GM23338 (cell line): ENCODE measurements at regions not wholly inside any gene's neighbourhood (a gene's known extent, or its start where the extent isn't known, plus 50 kb on each side); places are given as distances from the start of the nearest gene placed in this dataset.

ENCODE experiments used
- ATAC-seq: fragments of 200-7000 bp; cut with Tn5 transposase; 3 replicates; pipeline ENCODE4 v1.9.1; 2020
- DNase-seq: peaks from one replicate; pipeline ENCODE4 v3.0.0-alpha.2; 2015; ENCODE audit warnings: low spot score
- H2AFZ ChIP-seq: fragments of 200-600 bp; sonication (generic); 2 replicates; pipeline ENCODE4 v1.8.0; 2016; ENCODE audit warnings: antibody characterized with exemption, mild to moderate bottlenecking, moderate library complexity
- H3F3A ChIP-seq: fragments of 200-600 bp; sonication (generic); replicated peaks from 2 replicates; pipeline ENCODE4 v1.8.0; 2017; ENCODE audit warnings: antibody characterized with exemption, mixed run types, low read depth
- H3K27ac ChIP-seq: fragments of 200-600 bp; sonication (generic); 2 replicates; pipeline ENCODE4 v1.6.1; 2016; ENCODE audit warnings: low read depth
- H3K27me3 ChIP-seq: fragments of 200-600 bp; sonication (generic); 2 replicates; pipeline ENCODE4 v1.8.0; 2016; ENCODE audit warnings: mild to moderate bottlenecking, mixed run types, moderate library complexity; ENCODE audit not compliant: insufficient read depth
- H3K36me3 ChIP-seq: fragments of 200-600 bp; sonication (generic); 2 replicates; pipeline ENCODE4 v1.8.0; 2016; ENCODE audit warnings: mild to moderate bottlenecking; ENCODE audit not compliant: insufficient read depth
- H3K4me1 ChIP-seq: fragments of 200-600 bp; sonication (generic); 2 replicates; pipeline ENCODE4 v1.8.0; 2016; ENCODE audit warnings: mild to moderate bottlenecking, moderate library complexity; ENCODE audit not compliant: insufficient read depth
- H3K4me2 ChIP-seq: fragments of 200-600 bp; sonication (generic); 2 replicates; pipeline ENCODE4 v1.7.1; 2017; ENCODE audit warnings: mixed run types
- H3K4me3 ChIP-seq: fragments of 200-600 bp; sonication (generic); 2 replicates; pipeline ENCODE4 v1.6.1; 2016; ENCODE audit warnings: mixed run types
- H3K79me2 ChIP-seq: fragments of 200-600 bp; sonication (generic); replicated peaks from 2 replicates; pipeline ENCODE4 v1.8.0; 2017; ENCODE audit warnings: mild to moderate bottlenecking; ENCODE audit not compliant: insufficient read depth
- H3K9me2 ChIP-seq: fragments of 200-600 bp; sonication (generic); 2 replicates; pipeline ENCODE4 v1.8.0; 2017; ENCODE audit not compliant: insufficient read depth
- H4K20me1 ChIP-seq: fragments of 200-600 bp; sonication (generic); replicated peaks from 2 replicates; pipeline ENCODE4 v1.8.0; 2017; ENCODE audit warnings: mild to moderate bottlenecking; ENCODE audit not compliant: insufficient read depth
- H3K27ac Mint-ChIP-seq: 2 replicates; pipeline ENCODE4 v1.8.0; 2020; ENCODE audit warnings: inconsistent platforms, mild to moderate bottlenecking, moderate library complexity, mixed read lengths
- H3K27me3 Mint-ChIP-seq: 3 replicates; pipeline ENCODE4 v1.8.0; 2022; ENCODE audit warnings: low read depth, mild to moderate bottlenecking, moderate library complexity, mixed read lengths, inconsistent platforms; ENCODE audit not compliant: insufficient read depth, poor library complexity
- H3K36me3 Mint-ChIP-seq: 3 replicates; pipeline ENCODE4 v1.8.0; 2021; ENCODE audit warnings: low read depth, mild to moderate bottlenecking, inconsistent platforms, moderate library complexity, mixed read lengths
- H3K4me1 Mint-ChIP-seq: 3 replicates; pipeline ENCODE4 v1.8.0; 2020; ENCODE audit warnings: mild to moderate bottlenecking, inconsistent platforms, mixed read lengths
- H3K4me3 Mint-ChIP-seq: 3 replicates; pipeline ENCODE4 v1.8.0; 2021; ENCODE audit warnings: moderate library complexity, mild to moderate bottlenecking, inconsistent platforms, mixed read lengths
- H3K9me3 Mint-ChIP-seq: 3 replicates; pipeline ENCODE4 v1.8.0; 2020; ENCODE audit warnings: moderate library complexity, mild to moderate bottlenecking, inconsistent platforms, mixed read lengths
- CREB1 ChIP-seq: fragments of 250-450 bp; sonication (Bioruptor Pico); IDR thresholded peaks from 2 replicates; pipeline ENCODE4 v1.5.0; 2020; ENCODE audit warnings: low read depth, mild to moderate bottlenecking, moderate library complexity
- EZH2phosphoT487 ChIP-seq: fragments of 200-600 bp; sonication (generic); IDR thresholded peaks from one replicate; pipeline ENCODE4 v1.8.1; 2018; ENCODE audit warnings: antibody characterized with exemption; ENCODE audit not compliant: unreplicated experiment
- JUNB ChIP-seq: IDR thresholded peaks from one replicate; pipeline ENCODE4 v1.6.1; 2016; ENCODE audit warnings: antibody characterized with exemption; ENCODE audit not compliant: unreplicated experiment
- POLR2AphosphoS5 ChIP-seq: IDR thresholded peaks from 2 replicates; pipeline ENCODE4 v1.6.1; 2016; ENCODE audit warnings: antibody characterized with exemption, low read depth
- STAT1 ChIP-seq: IDR thresholded peaks from one replicate; pipeline ENCODE4 v1.6.1; 2016; ENCODE audit warnings: antibody characterized with exemption; ENCODE audit not compliant: unreplicated experiment
- ZNF114 ChIP-seq: fragments of 250-450 bp; sonication (Bioruptor Pico); IDR thresholded peaks from 2 replicates; pipeline ENCODE4 v1.5.0; 2020; ENCODE audit warnings: mild to moderate bottlenecking, moderate library complexity
- TF ChIP-seq, protein P1 (sequence below): IDR thresholded peaks from one replicate; pipeline ENCODE4 v1.6.1; 2018; ENCODE audit warnings: antibody characterized with exemption; ENCODE audit not compliant: unreplicated experiment
- TF ChIP-seq, protein P2 (sequence below), 2 experiments: fragments of 200-600 bp in 1 of 2; sonication (generic) in 1 of 2; conservative IDR thresholded peaks; 2 replicates each; pipeline versions ENCODE4 v1.5.1 to v1.6.1; 2016 to 2017; ENCODE audit warnings: antibody characterized with exemption in 2 of 2, low read depth in 2 of 2, mild to moderate bottlenecking in 2 of 2, moderate library complexity in 1 of 2
- TF ChIP-seq, protein P3 (sequence below): fragments of 250-450 bp; sonication (Bioruptor Pico); IDR thresholded peaks from 2 replicates; pipeline ENCODE4 v1.5.0; 2020; ENCODE audit warnings: mild to moderate bottlenecking, moderate library complexity

DNA sequence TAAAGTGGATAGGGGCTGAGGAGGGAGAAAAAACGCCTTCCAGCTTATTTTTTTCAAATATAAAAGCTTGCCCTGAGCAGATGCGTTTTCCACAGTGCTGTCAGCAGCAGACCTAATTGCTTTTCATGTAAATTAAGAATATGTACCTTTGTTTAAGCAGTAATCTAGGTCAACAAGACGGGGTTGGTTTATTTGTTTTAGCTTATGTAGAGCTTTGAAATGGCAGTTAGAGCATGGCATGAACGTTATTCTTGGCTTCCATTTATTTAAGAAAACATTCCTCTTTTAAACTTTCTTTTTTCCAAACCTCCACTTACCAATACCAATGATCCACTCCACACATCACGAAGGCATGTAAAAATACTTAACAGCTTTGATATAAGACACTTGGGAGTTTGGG is 220.3 kb upstream of the TENM3 start (continued):
- TF ChIP-seq, protein P1, sequence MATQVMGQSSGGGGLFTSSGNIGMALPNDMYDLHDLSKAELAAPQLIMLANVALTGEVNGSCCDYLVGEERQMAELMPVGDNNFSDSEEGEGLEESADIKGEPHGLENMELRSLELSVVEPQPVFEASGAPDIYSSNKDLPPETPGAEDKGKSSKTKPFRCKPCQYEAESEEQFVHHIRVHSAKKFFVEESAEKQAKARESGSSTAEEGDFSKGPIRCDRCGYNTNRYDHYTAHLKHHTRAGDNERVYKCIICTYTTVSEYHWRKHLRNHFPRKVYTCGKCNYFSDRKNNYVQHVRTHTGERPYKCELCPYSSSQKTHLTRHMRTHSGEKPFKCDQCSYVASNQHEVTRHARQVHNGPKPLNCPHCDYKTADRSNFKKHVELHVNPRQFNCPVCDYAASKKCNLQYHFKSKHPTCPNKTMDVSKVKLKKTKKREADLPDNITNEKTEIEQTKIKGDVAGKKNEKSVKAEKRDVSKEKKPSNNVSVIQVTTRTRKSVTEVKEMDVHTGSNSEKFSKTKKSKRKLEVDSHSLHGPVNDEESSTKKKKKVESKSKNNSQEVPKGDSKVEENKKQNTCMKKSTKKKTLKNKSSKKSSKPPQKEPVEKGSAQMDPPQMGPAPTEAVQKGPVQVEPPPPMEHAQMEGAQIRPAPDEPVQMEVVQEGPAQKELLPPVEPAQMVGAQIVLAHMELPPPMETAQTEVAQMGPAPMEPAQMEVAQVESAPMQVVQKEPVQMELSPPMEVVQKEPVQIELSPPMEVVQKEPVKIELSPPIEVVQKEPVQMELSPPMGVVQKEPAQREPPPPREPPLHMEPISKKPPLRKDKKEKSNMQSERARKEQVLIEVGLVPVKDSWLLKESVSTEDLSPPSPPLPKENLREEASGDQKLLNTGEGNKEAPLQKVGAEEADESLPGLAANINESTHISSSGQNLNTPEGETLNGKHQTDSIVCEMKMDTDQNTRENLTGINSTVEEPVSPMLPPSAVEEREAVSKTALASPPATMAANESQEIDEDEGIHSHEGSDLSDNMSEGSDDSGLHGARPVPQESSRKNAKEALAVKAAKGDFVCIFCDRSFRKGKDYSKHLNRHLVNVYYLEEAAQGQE = no peak
- TF ChIP-seq ZNF114 (no peak), EZH2phosphoT487 (no peak), JUNB (no peak), STAT1 (no peak)
- TF ChIP-seq, protein P2, sequence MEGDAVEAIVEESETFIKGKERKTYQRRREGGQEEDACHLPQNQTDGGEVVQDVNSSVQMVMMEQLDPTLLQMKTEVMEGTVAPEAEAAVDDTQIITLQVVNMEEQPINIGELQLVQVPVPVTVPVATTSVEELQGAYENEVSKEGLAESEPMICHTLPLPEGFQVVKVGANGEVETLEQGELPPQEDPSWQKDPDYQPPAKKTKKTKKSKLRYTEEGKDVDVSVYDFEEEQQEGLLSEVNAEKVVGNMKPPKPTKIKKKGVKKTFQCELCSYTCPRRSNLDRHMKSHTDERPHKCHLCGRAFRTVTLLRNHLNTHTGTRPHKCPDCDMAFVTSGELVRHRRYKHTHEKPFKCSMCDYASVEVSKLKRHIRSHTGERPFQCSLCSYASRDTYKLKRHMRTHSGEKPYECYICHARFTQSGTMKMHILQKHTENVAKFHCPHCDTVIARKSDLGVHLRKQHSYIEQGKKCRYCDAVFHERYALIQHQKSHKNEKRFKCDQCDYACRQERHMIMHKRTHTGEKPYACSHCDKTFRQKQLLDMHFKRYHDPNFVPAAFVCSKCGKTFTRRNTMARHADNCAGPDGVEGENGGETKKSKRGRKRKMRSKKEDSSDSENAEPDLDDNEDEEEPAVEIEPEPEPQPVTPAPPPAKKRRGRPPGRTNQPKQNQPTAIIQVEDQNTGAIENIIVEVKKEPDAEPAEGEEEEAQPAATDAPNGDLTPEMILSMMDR (conservative IDR thresholded peaks at IDR 0.05; ENCODE audit: low read depth in 2 of 2) = no peak

DNA sequence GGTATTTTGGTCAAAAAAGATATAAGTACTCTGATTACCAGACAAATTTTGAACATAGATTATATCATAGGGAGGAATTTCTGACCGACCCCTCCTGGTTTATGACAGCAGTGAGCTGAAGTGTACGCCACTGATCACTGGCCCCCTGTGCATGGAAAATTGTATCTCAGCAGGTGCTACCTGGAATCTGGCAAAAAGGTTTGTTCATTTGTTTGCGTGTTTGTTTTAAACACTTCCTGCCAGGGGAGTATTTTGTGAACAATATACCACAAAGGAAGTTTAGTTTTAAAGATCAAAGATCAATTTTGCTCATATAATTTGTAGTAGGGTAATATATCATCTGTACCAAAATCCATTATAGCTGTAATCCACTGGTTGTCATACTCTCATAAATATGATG is 219.7 kb upstream of the TENM3 start:
- no peak overlapping the region for H3K4me3 ChIP-seq
- H2AFZ ChIP-seq = no peak overlapping the region
- Mint-ChIP-seq H3K27ac (no peak overlapping the region), H3K27me3 (no peaks in the 10 kb centered on the region), H3K4me1 (peaks cover 8% of the 10 kb centered on the region; the same call in 2 of the 3 replicates), H3K36me3 (peaks cover 15% of the 10 kb centered on the region), H3K9me3 (peaks cover 23% of the 10 kb centered on the region), H3K4me3 (no peak overlapping the region)
- ATAC-seq (no peak), DNase-seq (no peak)
- no peak overlapping the region for H3K27ac ChIP-seq
- H3K4me2 ChIP-seq = no peak overlapping the region
- no peaks in the 10 kb centered on the region for H3F3A ChIP-seq
- H4K20me1 ChIP-seq = no peaks in the 10 kb centered on the region
- no peaks in the 10 kb centered on the region for H3K27me3 ChIP-seq
- H3K9me2 ChIP-seq = 0 out of 2 replicates have a peak, but pooled peaks cover 2% of the 10 kb centered on the region
- H3K4me1 ChIP-seq = peaks cover 8% of the 10 kb centered on the region; the same call in 1 of the 2 replicates
- H3K36me3 ChIP-seq = no peaks in the 10 kb centered on the region
- H3K79me2 ChIP-seq = no peaks in the 10 kb centered on the region
- TF ChIP-seq EZH2phosphoT487 (no peak), POLR2AphosphoS5 (no peak), CREB1 (CRISPR knock-in tag) (no peak)
- TF ChIP-seq, protein P3, sequence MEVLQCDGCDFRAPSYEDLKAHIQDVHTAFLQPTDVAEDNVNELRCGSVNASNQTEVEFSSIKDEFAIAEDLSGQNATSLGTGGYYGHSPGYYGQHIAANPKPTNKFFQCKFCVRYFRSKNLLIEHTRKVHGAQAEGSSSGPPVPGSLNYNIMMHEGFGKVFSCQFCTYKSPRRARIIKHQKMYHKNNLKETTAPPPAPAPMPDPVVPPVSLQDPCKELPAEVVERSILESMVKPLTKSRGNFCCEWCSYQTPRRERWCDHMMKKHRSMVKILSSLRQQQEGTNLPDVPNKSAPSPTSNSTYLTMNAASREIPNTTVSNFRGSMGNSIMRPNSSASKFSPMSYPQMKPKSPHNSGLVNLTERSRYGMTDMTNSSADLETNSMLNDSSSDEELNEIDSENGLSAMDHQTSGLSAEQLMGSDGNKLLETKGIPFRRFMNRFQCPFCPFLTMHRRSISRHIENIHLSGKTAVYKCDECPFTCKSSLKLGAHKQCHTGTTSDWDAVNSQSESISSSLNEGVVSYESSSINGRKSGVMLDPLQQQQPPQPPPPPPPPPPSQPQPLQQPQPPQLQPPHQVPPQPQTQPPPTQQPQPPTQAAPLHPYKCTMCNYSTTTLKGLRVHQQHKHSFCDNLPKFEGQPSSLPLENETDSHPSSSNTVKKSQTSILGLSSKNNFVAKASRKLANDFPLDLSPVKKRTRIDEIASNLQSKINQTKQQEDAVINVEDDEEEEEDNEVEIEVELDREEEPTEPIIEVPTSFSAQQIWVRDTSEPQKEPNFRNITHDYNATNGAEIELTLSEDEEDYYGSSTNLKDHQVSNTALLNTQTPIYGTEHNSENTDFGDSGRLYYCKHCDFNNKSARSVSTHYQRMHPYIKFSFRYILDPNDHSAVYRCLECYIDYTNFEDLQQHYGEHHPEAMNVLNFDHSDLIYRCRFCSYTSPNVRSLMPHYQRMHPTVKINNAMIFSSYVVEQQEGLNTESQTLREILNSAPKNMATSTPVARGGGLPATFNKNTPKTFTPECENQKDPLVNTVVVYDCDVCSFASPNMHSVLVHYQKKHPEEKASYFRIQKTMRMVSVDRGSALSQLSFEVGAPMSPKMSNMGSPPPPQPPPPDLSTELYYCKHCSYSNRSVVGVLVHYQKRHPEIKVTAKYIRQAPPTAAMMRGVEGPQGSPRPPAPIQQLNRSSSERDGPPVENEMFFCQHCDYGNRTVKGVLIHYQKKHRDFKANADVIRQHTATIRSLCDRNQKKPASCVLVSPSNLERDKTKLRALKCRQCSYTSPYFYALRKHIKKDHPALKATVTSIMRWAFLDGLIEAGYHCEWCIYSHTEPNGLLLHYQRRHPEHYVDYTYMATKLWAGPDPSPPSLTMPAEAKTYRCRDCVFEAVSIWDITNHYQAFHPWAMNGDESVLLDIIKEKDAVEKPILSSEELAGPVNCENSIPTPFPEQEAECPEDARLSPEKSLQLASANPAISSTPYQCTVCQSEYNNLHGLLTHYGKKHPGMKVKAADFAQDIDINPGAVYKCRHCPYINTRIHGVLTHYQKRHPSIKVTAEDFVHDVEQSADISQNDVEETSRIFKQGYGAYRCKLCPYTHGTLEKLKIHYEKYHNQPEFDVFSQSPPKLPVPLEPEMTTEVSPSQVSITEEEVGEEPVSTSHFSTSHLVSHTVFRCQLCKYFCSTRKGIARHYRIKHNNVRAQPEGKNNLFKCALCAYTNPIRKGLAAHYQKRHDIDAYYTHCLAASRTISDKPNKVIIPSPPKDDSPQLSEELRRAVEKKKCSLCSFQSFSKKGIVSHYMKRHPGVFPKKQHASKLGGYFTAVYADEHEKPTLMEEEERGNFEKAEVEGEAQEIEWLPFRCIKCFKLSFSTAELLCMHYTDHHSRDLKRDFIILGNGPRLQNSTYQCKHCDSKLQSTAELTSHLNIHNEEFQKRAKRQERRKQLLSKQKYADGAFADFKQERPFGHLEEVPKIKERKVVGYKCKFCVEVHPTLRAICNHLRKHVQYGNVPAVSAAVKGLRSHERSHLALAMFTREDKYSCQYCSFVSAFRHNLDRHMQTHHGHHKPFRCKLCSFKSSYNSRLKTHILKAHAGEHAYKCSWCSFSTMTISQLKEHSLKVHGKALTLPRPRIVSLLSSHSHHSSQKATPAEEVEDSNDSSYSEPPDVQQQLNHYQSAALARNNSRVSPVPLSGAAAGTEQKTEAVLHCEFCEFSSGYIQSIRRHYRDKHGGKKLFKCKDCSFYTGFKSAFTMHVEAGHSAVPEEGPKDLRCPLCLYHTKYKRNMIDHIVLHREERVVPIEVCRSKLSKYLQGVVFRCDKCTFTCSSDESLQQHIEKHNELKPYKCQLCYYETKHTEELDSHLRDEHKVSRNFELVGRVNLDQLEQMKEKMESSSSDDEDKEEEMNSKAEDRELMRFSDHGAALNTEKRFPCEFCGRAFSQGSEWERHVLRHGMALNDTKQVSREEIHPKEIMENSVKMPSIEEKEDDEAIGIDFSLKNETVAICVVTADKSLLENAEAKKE (CRISPR knock-in tag) = no peak
- TF ChIP-seq, protein P2 (conservative IDR thresholded peaks at IDR 0.05; ENCODE audit: low read depth in 2 of 2) = no peak
